ENCODE measurements at regions not wholly inside any gene's neighbourhood (a gene's known extent, or its start where the extent isn't known, plus 50 kb on each side); places are given as distances from the start of the nearest gene placed in this dataset.

DNA sequence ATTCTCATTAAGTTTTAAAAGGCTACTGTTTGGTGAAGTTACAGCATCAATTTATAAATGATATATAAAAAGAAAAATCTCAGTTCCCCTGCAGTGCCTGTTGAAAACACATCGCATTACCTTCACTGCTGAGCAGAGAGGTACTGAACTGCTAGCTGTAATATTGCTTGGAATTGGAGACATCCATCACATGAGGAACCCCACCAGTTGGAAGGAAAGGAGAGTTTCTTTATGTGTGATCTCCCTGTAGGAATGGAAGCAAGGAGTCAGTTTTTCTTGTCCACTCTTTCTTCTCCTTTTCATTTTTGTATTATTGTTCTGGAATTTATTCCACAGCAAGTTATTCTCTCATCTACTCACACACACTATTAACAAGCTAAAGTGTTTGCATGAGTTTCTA is 1586.0 kb upstream of the PRR20A start (continued):
- TF ChIP-seq, protein P1, sequence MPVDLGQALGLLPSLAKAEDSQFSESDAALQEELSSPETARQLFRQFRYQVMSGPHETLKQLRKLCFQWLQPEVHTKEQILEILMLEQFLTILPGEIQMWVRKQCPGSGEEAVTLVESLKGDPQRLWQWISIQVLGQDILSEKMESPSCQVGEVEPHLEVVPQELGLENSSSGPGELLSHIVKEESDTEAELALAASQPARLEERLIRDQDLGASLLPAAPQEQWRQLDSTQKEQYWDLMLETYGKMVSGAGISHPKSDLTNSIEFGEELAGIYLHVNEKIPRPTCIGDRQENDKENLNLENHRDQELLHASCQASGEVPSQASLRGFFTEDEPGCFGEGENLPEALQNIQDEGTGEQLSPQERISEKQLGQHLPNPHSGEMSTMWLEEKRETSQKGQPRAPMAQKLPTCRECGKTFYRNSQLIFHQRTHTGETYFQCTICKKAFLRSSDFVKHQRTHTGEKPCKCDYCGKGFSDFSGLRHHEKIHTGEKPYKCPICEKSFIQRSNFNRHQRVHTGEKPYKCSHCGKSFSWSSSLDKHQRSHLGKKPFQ (tag by site-specific recombination; IDR thresholded peaks at IDR 0.05): no peak
- TF ChIP-seq ZEB2 (tag by site-specific recombination; IDR thresholded peaks at IDR 0.05) (no peak), KLF10 (tag by site-specific recombination; IDR thresholded peaks at IDR 0.05) (no peak), ZNF658 (tag by site-specific recombination; IDR thresholded peaks at IDR 0.05) (no peak), ZNF114 (tag by site-specific recombination; IDR thresholded peaks at IDR 0.05) (no peak), ZNF610 (tag by site-specific recombination; IDR thresholded peaks at IDR 0.05; ENCODE audit: borderline replicate concordance) (no peak), BCL11B (tag by site-specific recombination; IDR thresholded peaks at IDR 0.05; ENCODE audit: low read depth) (no peak), ZNF302 (tag by site-specific recombination; IDR thresholded peaks at IDR 0.05; ENCODE audit: low read depth) (no peak)

DNA sequence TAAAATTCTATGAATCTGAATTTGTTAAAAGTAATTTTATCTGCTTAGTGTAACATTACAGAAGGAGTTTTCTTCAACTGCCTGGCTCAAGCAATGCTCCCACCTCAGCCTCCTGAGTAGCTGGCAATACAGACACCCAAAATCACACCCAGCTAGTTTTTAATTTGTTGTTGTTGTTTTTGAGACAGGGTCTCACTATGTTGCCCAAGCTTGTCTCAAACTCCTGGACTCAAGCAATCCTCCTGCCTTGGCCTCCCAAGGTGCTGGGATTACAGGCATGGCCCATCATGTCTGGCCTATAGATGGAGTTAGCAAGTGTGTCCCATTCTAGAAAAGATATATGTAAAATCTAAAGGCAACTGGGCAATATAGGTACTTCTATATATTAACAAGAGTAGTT is 1580.4 kb upstream of the PRR20A start:
- POLR2A ChIA-PET: no interaction called here
- no peak overlapping the region for H3K27ac ChIP-seq (ENCODE audit: extremely low read depth, low read depth, low read length)
- no peaks in the 10 kb centered on the region for H3K36me3 ChIP-seq (ENCODE audit: control insufficient read depth in 2 of 2, insufficient read depth in 1 of 2, low read length in 2 of 2)
- TF ChIP-seq ZNF223 (tag by site-specific recombination; IDR thresholded peaks at IDR 0.05): no peak
- no peak overlapping the region for H3K4me3 ChIP-seq (ENCODE audit: low read depth, low read length)
- CTCF ChIA-PET: no interaction called here
- H3K9me3 ChIP-seq (ENCODE audit: control insufficient read depth, insufficient read depth, low read depth, low read length): no peaks in the 10 kb centered on the region
- no peaks in the 10 kb centered on the region for H3K4me1 ChIP-seq (ENCODE audit: control insufficient read depth, insufficient read depth, low read length)

GRCh38 chr13:55563267-55563666 is 1577.5 kb upstream of the PRR20A start:
- Histone ChIP-seq H3K36me3 (ENCODE audit: control insufficient read depth in 2 of 2, insufficient read depth in 1 of 2, low read length in 2 of 2) (no peaks in the 10 kb centered on the region), H3K4me3 (ENCODE audit: low read depth, low read length) (no peak overlapping the region), H3K4me1 (ENCODE audit: control insufficient read depth, insufficient read depth, low read length) (no peaks in the 10 kb centered on the region), H3K9me3 (ENCODE audit: control insufficient read depth, insufficient read depth, low read depth, low read length) (no peaks in the 10 kb centered on the region), H3K27ac (ENCODE audit: extremely low read depth, low read depth, low read length) (no peak overlapping the region)
- TF ChIP-seq ZNF433 (tag by site-specific recombination; IDR thresholded peaks at IDR 0.05; ENCODE audit: low read depth): no peak
- TF ChIP-seq, protein P2, sequence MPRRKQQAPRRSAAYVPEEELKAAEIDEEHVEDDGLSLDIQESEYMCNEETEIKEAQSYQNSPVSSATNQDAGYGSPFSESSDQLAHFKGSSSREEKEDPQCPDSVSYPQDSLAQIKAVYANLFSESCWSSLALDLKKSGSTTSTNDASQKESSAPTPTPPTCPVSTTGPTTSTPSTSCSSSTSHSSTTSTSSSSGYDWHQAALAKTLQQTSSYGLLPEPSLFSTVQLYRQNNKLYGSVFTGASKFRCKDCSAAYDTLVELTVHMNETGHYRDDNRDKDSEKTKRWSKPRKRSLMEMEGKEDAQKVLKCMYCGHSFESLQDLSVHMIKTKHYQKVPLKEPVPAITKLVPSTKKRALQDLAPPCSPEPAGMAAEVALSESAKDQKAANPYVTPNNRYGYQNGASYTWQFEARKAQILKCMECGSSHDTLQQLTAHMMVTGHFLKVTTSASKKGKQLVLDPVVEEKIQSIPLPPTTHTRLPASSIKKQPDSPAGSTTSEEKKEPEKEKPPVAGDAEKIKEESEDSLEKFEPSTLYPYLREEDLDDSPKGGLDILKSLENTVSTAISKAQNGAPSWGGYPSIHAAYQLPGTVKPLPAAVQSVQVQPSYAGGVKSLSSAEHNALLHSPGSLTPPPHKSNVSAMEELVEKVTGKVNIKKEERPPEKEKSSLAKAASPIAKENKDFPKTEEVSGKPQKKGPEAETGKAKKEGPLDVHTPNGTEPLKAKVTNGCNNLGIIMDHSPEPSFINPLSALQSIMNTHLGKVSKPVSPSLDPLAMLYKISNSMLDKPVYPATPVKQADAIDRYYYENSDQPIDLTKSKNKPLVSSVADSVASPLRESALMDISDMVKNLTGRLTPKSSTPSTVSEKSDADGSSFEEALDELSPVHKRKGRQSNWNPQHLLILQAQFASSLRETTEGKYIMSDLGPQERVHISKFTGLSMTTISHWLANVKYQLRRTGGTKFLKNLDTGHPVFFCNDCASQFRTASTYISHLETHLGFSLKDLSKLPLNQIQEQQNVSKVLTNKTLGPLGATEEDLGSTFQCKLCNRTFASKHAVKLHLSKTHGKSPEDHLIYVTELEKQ (tag by site-specific recombination; IDR thresholded peaks at IDR 0.05; ENCODE audit: borderline replicate concordance): no peak
- no peak for TF ChIP-seq ZNF664 (tag by site-specific recombination; IDR thresholded peaks at IDR 0.05)
- TF ChIP-seq GLIS1 (tag by site-specific recombination; IDR thresholded peaks at IDR 0.05): no peak
- TF ChIP-seq ZFHX2 (tag by site-specific recombination; conservative IDR thresholded peaks at IDR 0.05): no peak
- no peak for TF ChIP-seq RBAK (tag by site-specific recombination; IDR thresholded peaks at IDR 0.05)
- TF ChIP-seq ZNF747 (tag by site-specific recombination; IDR thresholded peaks at IDR 0.05): no peak
- TF ChIP-seq KLF16 (tag by site-specific recombination; IDR thresholded peaks at IDR 0.05): no peak
- TF ChIP-seq ZNF707 (tag by site-specific recombination; IDR thresholded peaks at IDR 0.05): no peak
- no peak for TF ChIP-seq ZNF2 (tag by site-specific recombination; IDR thresholded peaks at IDR 0.05)
- POLR2A ChIA-PET: no interaction called here
- CTCF ChIA-PET: no interaction called here
